Endodermal cell (in vitro differentiated cells): ENCODE measurements at regions not wholly inside any gene's neighbourhood (a gene's known extent, or its start where the extent isn't known, plus 50 kb on each side); places are given as distances from the start of the nearest gene placed in this dataset.

Experiments
- DNase-seq: peaks from one replicate; pipeline ENCODE4 v3.0.0-alpha.2; 2017
- H3K27ac ChIP-seq: 2 replicates; pipeline ENCODE4 v1.5.1; 2013; ENCODE audit warnings: mild to moderate bottlenecking, low read depth, low read length, moderate library complexity
- H3K27me3 ChIP-seq: 2 replicates; pipeline ENCODE4 v1.6.1; 2013; ENCODE audit warnings: mild to moderate bottlenecking, low read length, moderate library complexity; ENCODE audit not compliant: insufficient read depth, control insufficient read depth, poor library complexity, severe bottlenecking
- H3K36me3 ChIP-seq: 2 replicates; pipeline ENCODE4 v1.7.0; 2013; ENCODE audit warnings: mild to moderate bottlenecking, low read length, moderate library complexity; ENCODE audit not compliant: control insufficient read depth, insufficient read depth
- H3K4me1 ChIP-seq: one replicate; pipeline ENCODE4 v1.7.0; 2013; ENCODE audit warnings: low read length; ENCODE audit not compliant: control insufficient read depth, insufficient read depth
- H3K4me3 ChIP-seq: 2 replicates; pipeline ENCODE4 v1.5.1; 2013; ENCODE audit warnings: mild to moderate bottlenecking, low read length, moderate library complexity
- H3K9ac ChIP-seq: 2 replicates; pipeline ENCODE4 v1.6.1; 2013; ENCODE audit warnings: mild to moderate bottlenecking, low read length, moderate library complexity; ENCODE audit not compliant: poor library complexity, severe bottlenecking; ENCODE audit errors: extremely low read depth
- H3K9me3 ChIP-seq: 2 replicates; pipeline ENCODE4 v1.6.1; 2013; ENCODE audit warnings: mild to moderate bottlenecking, low read length, moderate library complexity; ENCODE audit not compliant: control insufficient read depth
- H3K27ac Mint-ChIP-seq: 2 replicates; pipeline ENCODE4 v1.8.0; 2020; ENCODE audit warnings: mixed read lengths
- H3K27me3 Mint-ChIP-seq: 2 replicates; pipeline ENCODE4 v1.8.0; 2021; ENCODE audit warnings: mild to moderate bottlenecking, mixed read lengths; ENCODE audit not compliant: insufficient read depth
- H3K36me3 Mint-ChIP-seq: 2 replicates; pipeline ENCODE4 v1.8.0; 2020; ENCODE audit warnings: low read depth, mixed read lengths
- H3K4me1 Mint-ChIP-seq: 2 replicates; pipeline ENCODE4 v1.8.0; 2020; ENCODE audit warnings: mixed read lengths
- H3K4me3 Mint-ChIP-seq: 2 replicates; pipeline ENCODE4 v1.8.0; 2020; ENCODE audit warnings: mild to moderate bottlenecking, moderate library complexity, mixed read lengths
- H3K9me3 Mint-ChIP-seq: 2 replicates; pipeline ENCODE4 v1.8.0; 2020; ENCODE audit warnings: mild to moderate bottlenecking, mixed read lengths
- WGBS, 2 experiments: methylation state at CpG; one replicate each; pipeline versions ENCODE4 v1.1.5 to v1.1.7; 2013; ENCODE audit warnings: missing lambda C conversion rate in 2 of 2, mixed read lengths in 1 of 2; ENCODE audit not compliant: insufficient coverage in 1 of 2, insufficient read length in 1 of 2; 5-methylcytosine and 5-hydroxymethylcytosine counted together
- TF ChIP-seq, protein P1 (sequence below): fragments of 200-600 bp; sonication (generic); conservative IDR thresholded peaks from 2 replicates; pipeline ENCODE4 v1.5.0; 2021; ENCODE audit warnings: antibody characterized with exemption, mild to moderate bottlenecking

DNA sequence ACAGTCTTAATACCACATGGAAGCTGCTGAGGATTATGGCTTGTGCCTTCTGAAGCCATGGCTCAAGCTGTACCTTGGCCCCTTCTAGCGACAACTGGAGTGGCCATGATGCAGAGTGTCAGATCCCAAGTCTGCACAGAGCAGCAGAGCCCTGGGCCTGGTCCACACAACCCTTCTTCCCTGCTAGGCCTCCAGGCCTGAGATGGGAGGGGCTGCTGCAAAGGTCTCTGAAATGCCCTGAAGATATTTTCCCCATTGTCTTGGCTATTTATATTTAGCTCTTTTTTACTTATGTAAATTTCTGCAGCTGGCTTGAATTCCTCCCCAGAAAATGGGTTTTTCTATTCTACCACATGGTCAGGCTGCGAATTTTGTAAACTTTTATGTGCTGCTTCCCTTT is 804.6 kb upstream of the ZWINT start:
- Histone ChIP-seq H3K4me1 (no peaks in the 10 kb centered on the region), H3K27me3 (no peaks in the 10 kb centered on the region), H3K27ac (no peak overlapping the region), H3K9me3 (peaks cover 27% of the 10 kb centered on the region), H3K36me3 (no peaks in the 10 kb centered on the region), H3K4me3 (no peak overlapping the region), H3K9ac (no peak overlapping the region)
- Mint-ChIP-seq H3K27me3 (peaks cover 1% of the 10 kb centered on the region), H3K27ac (no peak overlapping the region), H3K36me3 (no peaks in the 10 kb centered on the region), H3K4me1 (no peaks in the 10 kb centered on the region), H3K4me3 (no peak overlapping the region), H3K9me3 (peaks cover 11% of the 10 kb centered on the region)
- WGBS, 2 experiments: 89 to 95% methylated on average over 2 of the region's 2 CpGs
- TF ChIP-seq, protein P1, sequence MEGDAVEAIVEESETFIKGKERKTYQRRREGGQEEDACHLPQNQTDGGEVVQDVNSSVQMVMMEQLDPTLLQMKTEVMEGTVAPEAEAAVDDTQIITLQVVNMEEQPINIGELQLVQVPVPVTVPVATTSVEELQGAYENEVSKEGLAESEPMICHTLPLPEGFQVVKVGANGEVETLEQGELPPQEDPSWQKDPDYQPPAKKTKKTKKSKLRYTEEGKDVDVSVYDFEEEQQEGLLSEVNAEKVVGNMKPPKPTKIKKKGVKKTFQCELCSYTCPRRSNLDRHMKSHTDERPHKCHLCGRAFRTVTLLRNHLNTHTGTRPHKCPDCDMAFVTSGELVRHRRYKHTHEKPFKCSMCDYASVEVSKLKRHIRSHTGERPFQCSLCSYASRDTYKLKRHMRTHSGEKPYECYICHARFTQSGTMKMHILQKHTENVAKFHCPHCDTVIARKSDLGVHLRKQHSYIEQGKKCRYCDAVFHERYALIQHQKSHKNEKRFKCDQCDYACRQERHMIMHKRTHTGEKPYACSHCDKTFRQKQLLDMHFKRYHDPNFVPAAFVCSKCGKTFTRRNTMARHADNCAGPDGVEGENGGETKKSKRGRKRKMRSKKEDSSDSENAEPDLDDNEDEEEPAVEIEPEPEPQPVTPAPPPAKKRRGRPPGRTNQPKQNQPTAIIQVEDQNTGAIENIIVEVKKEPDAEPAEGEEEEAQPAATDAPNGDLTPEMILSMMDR: no peak
- no peak for DNase-seq

DNA sequence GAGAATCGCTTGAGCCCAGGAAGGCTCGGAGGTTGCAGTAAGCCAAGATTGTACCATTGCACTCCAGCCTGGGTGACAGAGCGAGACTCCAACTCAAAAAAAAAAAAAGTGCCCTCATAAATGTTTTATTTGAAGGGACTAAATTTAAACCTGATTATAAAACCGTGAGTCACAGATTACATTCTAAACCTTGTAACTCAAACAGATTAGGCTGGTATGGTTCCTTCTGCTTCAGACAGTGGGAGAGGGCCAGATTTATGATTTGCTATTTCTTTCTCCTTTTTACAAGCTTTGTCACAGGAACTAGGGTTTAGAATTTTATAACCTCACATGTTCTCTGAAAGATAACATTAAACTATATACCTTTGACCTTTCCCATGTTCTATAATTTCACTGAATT is 801.2 kb upstream of the ZWINT start:
- no peak overlapping the region for H3K4me3 ChIP-seq
- H3K9ac ChIP-seq: no peak overlapping the region
- peaks cover 11% of the 10 kb centered on the region for H3K9me3 Mint-ChIP-seq
- no peaks in the 10 kb centered on the region for H3K4me1 ChIP-seq
- H3K36me3 Mint-ChIP-seq: no peaks in the 10 kb centered on the region
- no peak overlapping the region for H3K27ac Mint-ChIP-seq
- no peaks in the 10 kb centered on the region for H3K27me3 ChIP-seq
- H3K27ac ChIP-seq: no peak overlapping the region
- no peaks in the 10 kb centered on the region for H3K27me3 Mint-ChIP-seq
- H3K36me3 ChIP-seq: no peaks in the 10 kb centered on the region
- DNase-seq: no peak
- H3K9me3 ChIP-seq: peaks cover 27% of the 10 kb centered on the region
- no peak overlapping the region for H3K4me3 Mint-ChIP-seq
- 93 to 98% methylated on average over 2 to 4 of the region's 4 CpGs for WGBS, 2 experiments
- TF ChIP-seq, protein P1: no peak
- no peaks in the 10 kb centered on the region for H3K4me1 Mint-ChIP-seq

DNA sequence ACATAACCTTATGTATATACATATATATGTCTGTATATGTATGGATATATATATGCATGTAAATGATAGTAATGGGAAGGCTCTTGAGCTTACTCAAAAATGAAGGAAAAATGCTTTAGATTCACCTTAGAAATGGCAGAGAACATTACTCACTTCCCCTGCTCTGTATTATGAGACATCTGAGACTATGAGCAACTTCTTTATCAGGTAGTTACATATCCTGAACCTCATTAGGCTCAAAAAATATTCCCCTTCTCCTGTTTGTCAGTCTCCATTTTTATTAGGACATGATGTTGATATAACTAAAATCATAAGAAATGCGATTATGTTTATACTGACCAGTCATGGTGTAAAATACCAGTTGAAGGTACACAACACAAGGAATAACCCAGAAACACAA is 800.1 kb upstream of the ZWINT start:
- Mint-ChIP-seq H3K9me3 (peaks cover 11% of the 10 kb centered on the region), H3K27me3 (no peaks in the 10 kb centered on the region), H3K36me3 (no peaks in the 10 kb centered on the region), H3K4me1 (no peaks in the 10 kb centered on the region), H3K27ac (no peak overlapping the region), H3K4me3 (no peak overlapping the region)
- TF ChIP-seq, protein P1: no peak
- Histone ChIP-seq H3K27ac (no peak overlapping the region), H3K9me3 (peaks cover 17% of the 10 kb centered on the region), H3K4me1 (no peaks in the 10 kb centered on the region), H3K27me3 (no peaks in the 10 kb centered on the region), H3K4me3 (no peak overlapping the region), H3K36me3 (no peaks in the 10 kb centered on the region), H3K9ac (no peak overlapping the region)
- 100% methylated on average over 1 of the region's 1 CpG; no CpG with 5 or more reads in 1 of the 2 experiments for WGBS, 2 experiments
- DNase-seq: no peak
